AG04449 (cell line): ENCODE measurements at regions not wholly inside any gene's neighbourhood (a gene's known extent, or its start where the extent isn't known, plus 50 kb on each side); places are given as distances from the start of the nearest gene placed in this dataset.

ENCODE experiments used
- CTCF ChIA-PET: fragments of 350-600 bp; formaldehyde crosslinking; extraction: SDS; loops from one replicate; lab custom pipeline; 2021; ENCODE audit warnings: antibody characterized with exemption; lab: Yijun Ruan, JAX
- POLR2A ChIA-PET: fragments of 400-600, 350-600 bp; formaldehyde crosslinking; extraction: SDS; loops from one replicate; lab custom pipeline; 2020; ENCODE audit warnings: antibody characterized with exemption, inconsistent platforms; lab: Yijun Ruan, JAX
- DNase-seq: peaks from one replicate; pipeline ENCODE4 v3.0.0-alpha.2; 2010; ENCODE audit warnings: low read depth, low spot score
- H3K4me3 ChIP-seq: 2 replicates; pipeline ENCODE4 v1.5.1; 2011; ENCODE audit warnings: low read depth, mild to moderate bottlenecking, control low read depth, low read length
- TF ChIP-seq, protein P1 (sequence below): IDR thresholded peaks from one replicate; pipeline ENCODE4 v1.5.1; 2011; ENCODE audit warnings: mild to moderate bottlenecking, moderate library complexity, low read length, control low read depth, inconsistent platforms; ENCODE audit not compliant: insufficient read depth; ENCODE audit errors: missing control alignments

DNA sequence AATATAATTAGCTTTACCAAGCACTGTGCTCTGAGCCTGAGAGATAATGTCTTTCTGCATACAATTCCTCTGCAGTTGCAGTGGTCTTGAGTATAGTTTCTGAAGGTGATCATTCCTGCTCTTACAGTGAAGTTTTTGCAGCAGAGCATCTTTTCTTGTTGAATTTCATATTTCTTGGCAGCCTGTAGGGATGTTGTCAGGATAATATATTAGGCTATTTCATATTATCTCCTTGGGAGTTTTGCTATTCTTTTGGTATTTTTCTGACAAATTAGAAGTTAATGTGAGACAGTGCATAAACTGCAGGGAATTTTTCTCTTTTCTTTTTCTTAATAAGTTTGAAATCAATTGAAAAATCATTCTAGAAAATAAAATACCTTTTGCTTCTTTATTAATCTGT lies 1502.6 kb upstream of the FLRT2 start:
- TF ChIP-seq, protein P1, sequence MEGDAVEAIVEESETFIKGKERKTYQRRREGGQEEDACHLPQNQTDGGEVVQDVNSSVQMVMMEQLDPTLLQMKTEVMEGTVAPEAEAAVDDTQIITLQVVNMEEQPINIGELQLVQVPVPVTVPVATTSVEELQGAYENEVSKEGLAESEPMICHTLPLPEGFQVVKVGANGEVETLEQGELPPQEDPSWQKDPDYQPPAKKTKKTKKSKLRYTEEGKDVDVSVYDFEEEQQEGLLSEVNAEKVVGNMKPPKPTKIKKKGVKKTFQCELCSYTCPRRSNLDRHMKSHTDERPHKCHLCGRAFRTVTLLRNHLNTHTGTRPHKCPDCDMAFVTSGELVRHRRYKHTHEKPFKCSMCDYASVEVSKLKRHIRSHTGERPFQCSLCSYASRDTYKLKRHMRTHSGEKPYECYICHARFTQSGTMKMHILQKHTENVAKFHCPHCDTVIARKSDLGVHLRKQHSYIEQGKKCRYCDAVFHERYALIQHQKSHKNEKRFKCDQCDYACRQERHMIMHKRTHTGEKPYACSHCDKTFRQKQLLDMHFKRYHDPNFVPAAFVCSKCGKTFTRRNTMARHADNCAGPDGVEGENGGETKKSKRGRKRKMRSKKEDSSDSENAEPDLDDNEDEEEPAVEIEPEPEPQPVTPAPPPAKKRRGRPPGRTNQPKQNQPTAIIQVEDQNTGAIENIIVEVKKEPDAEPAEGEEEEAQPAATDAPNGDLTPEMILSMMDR: no peak
- CTCF ChIA-PET: no interaction called here
- no peak for DNase-seq
- H3K4me3 ChIP-seq: no peak overlapping the region
- POLR2A ChIA-PET: no interaction called here

DNA sequence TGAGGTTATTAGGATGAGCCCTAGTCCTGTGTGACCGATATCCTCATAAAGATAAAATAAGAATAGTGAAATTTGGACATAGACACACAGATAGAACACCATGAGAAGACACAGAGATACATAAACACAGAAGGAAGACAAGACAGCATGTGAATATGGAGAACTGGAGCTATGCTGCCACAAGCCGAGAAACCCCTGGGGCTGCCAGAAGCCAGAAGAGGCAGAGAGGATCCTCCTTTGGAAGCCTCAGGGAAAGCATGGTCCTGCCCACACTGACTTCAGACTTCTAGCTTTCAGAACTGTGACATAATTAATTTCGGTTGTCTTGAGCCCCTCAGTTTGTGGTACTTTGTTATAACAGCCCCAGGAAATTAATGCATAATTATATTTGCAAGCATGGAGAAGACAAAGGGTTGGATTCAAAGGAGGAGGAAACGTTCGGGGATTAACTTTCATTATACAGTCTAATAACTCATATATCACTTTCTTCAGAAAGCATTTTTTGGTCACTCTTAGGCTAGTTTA lies 1501.8 kb upstream of the FLRT2 start:
- ChIA-PET CTCF (no interaction called here), POLR2A (no interaction called here)
- TF ChIP-seq, protein P1: no peak
- no peak overlapping the region for H3K4me3 ChIP-seq
- DNase-seq: no peak

DNA sequence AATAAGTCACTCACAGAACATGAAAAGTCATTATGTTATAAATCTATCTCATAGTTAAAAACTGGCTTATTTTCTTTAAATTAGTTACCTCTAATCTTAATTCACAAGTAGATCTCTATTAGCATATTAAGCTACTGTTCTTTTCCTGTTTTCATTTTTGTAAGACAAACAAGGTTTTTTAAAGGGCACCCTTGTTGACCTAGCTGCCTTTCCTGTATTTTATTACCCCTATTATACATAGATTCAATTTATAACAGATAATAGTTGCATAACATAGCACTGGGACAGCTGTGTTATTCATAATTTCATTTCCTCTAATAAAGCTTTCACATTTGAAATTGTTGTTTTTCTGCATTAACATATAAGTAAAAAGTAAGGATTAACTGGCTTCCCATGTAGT lies 1500.7 kb upstream of the FLRT2 start:
- CTCF ChIA-PET: no interaction called here
- no peak for DNase-seq
- POLR2A ChIA-PET: no interaction called here
- H3K4me3 ChIP-seq: no peak overlapping the region
- TF ChIP-seq, protein P1: no peak

DNA sequence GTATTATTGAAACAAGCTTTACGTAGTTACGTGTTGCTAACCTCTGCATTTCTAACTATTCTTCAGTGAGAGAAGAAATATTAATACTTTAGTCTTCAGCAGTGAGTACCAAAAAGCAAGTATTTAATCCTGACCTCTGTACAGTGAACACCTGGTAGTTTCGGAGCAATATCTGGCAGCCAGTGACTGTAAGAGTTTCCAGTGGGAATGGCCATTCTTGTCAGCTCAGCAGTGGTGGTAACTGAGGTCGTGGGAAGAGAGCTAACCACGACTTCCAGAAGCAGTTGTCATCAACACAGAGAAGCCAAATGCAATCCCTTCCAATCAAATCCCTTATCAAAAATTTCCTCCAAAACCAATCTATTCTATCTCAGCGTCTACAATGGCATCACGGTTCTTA lies 1500.2 kb upstream of the FLRT2 start:
- H3K4me3 ChIP-seq: no peak overlapping the region
- TF ChIP-seq, protein P1: no peak
- POLR2A ChIA-PET: no interaction called here
- DNase-seq: no peak
- CTCF ChIA-PET: no interaction called here

DNA sequence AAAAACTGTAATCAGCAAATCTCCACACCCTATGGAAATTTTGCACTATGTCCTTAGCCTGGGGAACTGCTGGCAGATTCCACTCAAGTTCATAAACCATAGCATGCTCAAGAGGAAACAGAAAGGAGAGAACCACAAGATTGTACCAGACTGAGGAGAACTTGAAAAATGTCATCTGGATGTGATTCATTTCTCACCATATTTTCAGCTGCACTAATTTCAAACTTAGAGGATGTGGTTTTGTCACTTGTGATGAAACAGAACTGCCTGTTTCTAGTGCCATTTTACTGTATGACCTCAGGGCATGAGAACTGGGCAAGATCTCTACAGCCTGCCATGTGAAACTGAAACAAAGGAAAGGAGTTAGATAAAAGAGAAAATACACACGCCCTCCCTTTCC lies 1493.1 kb upstream of the FLRT2 start:
- H3K4me3 ChIP-seq: no peak overlapping the region
- no peak for DNase-seq
- ChIA-PET CTCF (no interaction called here), POLR2A (no interaction called here)
- TF ChIP-seq, protein P1: no peak

DNA sequence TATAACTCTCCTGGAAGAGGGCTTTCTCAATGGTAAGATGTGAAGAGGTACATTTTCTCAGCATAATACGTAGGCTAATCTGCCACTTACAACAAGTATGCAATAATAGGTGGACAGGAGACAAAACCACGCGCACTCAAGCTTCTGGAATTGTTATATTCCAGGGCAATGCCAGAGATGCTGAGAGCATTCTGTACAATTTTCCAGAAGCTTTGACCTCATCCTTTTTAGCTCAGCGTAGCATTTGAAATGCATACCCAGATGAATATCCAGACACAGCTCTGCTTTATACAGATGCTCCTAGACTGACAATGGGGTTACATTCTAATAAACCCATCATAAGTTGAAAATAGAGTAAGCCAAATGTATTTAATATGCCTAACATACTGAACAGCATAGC lies 1492.4 kb upstream of the FLRT2 start:
- H3K4me3 ChIP-seq: no peak overlapping the region
- TF ChIP-seq, protein P1: no peak
- CTCF ChIA-PET: no interaction called here
- no peak for DNase-seq
- POLR2A ChIA-PET: no interaction called here
